HG02870 (cell line): ENCODE measurements at regions not wholly inside any gene's neighbourhood (a gene's known extent, or its start where the extent isn't known, plus 50 kb on each side); places are given as distances from the start of the nearest gene placed in this dataset.

Experiments
- ATAC-seq: cut with Tn5 transposase; IDR thresholded peaks from one replicate; pipeline ENCODE4 v1.9.1; 2021; ENCODE audit warnings: mild to moderate bottlenecking, moderate library complexity; ENCODE audit not compliant: unreplicated experiment

DNA sequence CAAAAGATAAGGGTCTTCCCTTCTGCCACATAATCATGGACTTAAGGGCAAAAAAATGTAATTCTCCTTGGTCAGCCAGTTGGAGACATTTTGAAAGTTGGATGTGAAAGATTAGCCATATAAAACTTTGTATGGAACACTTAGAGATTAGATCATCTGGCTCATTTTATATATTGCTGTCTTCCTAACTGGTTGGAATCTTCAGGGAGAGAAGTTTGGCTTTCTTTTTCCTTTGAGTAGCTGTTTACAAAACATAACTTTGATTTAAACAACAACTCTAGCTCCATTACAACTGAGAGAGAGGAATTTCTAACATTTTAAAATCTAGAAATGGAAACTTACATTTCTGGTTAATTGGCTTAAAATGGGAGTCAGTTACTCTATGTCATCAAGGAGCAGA, 132.7 kb downstream of the RDH14 start:
- no peak for ATAC-seq

DNA sequence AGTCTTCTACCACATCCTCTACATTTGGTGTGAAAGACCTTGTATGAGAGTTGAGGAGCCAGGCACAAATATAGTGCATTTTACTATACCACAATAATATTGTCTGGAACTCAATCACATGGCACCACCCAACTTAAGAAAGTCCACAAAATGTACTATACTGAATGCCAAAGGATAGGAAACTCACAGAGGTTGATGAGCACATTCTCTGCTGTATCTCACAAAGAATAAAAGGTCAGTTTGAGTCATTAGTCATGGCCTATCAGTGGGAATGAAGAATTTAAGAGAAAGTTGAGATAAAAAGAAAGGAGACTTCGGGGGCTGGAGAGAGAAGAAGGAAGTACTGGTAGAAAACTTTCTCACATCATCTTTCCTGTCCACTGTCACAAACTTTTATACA, 134.3 kb downstream of the RDH14 start:
- ATAC-seq = no peak

DNA sequence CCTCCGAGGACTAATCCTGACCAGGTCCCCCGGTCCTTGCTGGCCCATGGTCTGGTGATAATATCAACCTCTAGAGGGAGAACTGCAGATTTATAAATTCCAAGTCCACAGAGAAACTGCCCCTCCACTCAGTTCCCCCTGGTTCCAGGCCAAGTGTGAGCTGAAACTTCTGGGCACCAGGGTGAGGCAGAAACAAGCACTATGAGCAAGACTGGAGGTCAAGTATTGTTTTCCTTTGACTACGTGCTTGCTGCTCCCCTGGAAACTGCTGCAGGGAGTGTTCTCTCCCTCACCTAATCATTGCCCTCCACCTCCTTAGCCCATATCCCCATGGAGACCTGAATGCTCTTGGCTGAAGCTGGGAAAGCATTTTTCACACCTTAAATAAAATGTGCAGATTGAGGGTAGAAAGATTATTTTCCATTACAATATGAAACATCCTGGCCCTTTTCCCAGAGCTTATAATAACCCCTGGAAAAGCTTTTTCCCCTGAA, 135.2 kb downstream of the RDH14 start:
- no peak for ATAC-seq

DNA sequence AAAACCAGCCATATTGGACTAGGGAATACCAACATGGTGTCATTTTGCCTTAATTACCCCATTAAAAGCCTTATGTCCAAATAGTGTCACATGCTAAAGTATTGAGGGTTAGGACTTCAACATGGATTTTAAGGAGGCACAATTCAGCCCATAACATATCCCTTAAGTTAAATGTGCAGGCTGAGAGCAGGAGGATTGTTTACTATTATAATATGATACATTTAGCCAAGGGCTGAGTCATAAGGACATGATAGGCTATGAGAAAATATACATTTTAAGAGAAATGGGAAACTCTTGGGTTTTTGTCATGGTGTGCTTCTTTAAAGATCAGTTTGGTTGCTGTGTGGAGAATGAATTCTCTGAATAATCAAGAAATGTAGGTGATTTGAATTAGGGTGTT, 136.8 kb downstream of the RDH14 start:
- ATAC-seq = no peak

DNA sequence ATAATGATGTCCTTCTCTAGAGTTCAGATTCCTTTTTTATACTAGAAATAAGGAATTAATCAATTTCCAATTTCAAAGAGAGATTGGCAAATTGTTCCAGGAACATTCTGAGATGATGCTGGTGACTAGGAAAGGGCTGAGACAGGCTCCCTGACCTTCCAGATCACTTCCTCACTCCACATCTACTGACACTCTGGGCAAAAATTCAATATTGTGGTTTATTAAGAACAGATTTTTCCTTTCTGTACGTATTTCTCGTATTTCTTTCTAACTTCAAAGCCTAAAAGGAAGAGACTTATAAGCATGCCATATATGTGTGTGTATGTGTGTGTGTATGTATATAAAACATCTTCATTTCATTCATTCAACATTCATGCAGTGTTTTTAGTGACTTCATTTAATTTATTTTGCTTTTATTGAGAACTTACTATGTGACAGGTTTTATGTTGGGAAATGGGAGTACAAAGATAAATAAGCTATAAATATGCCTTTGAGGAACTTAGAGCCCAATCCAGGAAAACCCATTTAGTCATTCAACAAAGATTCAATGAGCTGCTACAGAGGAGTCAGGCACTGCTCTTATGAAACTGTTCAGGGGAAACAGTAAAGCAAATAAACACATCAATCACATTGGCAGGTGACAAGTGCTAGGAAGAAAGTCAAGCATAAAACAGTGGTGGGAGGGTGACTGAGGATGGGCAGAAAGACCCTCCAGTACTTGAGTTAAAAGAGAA, 137.9 kb downstream of the RDH14 start:
- ATAC-seq = no peak

DNA sequence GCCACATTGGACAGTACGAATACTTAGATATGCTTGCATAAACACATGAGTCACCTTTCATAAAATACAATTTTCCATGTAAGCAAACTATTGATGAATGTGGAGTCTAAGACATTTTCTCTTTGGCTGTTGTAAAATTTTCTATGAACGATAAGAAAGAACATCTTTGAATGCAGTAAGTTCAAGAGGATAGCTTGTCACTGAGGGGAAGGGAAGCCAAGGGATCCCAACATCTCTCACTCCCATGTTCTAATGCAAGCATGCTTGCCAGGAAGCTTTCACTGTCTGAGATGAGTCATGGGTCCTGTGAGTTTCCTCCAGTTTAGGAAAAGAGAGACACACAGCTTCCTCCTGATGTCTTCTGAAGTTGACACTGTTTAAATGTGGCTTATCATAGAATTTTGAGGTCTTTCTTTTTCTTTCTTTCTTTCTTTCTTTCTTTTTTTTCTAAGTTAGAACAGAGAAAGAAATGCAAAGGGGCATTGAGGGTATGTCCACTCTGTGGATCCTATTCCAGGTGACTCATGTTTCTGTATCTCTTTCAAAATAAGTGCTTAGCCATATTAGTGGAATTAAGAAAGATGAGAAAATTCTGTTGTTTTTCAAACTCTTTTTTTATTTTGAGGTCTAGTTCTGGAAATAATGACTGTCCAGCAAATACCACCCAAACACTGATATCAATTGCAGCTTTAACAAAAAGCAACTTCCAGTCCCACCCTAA, 146.6 kb downstream of the RDH14 start:
- ATAC-seq = no peak

DNA sequence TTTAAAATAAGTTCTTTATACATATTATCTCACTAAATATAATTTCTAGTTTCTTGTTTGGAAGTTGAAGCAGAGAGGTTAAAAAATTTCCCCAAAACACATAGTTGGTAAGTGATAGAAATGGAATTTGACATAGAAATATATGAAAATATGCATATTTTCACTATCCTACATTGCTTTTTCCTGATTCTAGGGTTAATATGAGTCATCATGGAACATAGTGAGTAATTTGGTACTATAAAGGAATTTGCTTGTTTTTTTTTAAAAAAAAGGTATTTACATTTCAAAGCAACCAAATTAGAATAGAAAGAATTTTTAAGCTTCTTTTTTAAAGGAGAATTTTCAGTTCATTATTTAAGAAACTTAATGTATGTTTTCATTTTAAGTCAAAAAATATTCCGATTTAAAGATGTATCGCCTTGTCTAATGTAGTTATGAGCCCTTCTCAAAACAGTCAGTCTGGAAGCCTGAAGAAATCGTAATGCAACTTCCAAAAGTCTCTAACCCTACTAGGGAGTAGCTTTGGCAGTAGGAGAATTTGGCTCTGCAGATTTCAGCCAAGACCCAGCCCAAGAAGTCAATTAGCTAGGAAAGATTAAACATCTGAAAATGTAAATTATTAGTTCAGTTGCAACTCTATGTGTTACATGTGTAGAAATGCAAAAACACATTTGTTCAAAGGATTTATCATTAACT, 147.3 kb downstream of the RDH14 start:
- no peak for ATAC-seq

DNA sequence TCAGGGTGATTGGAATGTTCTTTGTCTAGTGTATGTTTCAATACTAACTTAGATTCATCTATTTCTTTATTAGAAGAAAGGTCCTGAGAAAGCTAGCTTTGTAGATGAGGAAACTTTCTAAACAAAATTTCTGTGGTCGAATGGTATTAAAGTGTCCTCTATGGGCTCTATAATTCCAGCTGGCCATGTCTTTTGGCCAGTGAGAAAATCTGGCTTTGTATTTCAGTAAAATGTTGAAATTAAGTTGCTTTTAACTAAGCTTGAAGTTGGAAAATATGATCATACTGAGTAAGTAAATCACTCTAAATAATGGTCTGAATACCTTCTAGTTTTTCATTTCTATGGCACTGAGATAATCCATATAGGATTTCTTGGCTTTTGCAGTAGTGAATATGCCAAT, 148.8 kb downstream of the RDH14 start:
- no peak for ATAC-seq

DNA sequence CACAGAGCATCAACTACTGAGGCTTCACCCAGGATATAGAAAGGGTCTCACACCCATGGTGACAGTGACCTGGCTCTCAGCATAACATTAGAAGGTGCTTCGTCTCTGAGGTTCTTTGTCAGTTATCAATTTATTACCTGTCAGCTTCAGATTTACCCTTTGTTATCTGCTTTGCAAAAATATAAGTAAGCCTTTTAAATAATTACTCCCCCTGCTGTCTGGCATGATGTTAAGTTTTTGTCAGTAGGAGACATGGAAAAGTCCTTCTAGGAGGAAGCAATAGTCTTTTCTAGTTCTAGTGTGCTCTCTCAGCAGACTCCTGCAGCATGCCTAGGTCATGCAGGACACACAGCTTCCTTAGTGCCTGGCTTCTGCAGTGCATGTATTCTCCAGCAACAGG, 149.9 kb downstream of the RDH14 start:
- no peak for ATAC-seq

DNA sequence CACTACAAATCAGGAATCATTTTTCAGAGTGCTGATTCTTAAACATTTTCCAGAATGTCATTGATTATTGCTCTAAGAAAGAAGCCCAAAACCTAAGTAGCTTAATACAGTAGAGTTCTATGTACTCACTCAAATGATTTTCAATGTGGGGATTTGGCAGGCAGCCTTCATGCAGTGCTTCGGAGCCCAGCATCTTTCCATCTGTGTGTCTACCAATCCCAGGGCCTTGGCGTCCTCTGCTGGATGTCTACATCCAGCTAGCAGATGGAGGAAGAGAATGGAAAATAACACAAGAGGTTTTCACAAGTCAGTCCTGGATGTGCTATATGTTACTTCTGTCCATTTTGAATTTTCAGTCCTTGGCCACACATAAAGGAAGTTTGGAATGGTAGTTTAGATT, 151.8 kb downstream of the RDH14 start:
- ATAC-seq = no peak

DNA sequence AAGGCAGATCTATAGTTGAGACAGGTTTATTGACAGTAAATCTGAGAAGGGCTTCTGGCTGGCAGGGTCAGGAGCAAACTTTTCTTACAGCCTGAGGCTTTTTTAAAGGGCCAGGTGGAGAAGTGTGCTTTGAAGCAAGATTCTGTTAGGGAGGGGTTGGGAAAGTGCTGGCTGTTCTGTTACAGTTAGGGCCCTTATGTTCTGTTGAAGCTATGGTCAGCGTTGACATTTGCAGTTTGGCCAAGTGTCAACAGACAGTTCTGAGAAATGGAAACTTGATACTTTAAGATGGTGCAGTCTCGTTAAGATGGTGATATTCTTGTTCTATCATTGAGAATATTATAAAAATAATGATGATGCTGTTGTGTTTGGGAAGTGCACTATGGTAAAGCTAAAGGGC, 154.2 kb downstream of the RDH14 start:
- no peak for ATAC-seq

DNA sequence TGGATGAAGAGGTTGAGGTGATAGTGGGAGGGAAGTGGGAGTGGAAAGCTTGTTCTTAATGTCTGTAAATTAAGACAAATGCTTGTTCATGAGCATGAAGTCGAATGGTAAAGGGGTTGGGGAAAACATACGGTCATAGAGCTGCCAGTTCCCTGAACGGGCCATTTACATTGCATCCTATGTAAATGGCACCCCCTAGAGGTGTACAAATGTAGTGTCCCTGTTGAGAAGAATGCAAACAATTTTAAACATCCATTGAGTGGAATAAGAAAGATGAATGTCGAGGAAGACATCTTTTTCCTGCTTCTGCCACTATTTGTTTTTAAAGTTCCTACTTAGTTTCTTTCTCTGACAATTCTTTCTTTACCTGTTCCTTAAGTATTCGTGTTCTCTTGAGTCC, 155.7 kb downstream of the RDH14 start:
- no peak for ATAC-seq

DNA sequence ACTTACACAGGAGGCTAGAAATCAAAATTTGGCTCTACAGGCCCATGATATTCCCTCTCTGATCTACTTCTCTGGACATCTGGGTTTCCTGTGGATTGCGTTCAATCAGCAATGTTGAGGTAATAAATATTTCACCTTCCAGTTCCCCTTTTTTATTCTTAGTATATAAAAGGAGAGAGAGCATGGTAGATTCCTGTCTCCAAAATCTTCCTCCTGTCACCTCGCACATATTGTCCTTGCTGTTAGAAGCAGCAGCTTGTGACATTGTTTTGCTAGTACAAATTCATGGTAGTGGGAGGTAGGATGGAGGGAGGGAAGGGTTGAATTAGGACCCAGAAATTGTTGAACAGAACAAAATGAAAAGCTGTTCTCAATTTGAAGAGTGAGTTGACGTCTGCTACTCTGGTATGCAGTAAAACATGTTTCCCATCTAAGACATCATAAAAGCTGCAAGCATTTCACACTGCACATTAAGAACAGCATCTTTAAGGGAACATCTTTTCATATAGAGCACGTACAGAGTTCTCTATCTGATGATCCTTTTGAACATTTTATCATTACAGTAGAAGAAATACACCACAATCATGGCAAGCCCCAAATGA, 156.4 kb downstream of the RDH14 start:
- no peak for ATAC-seq

DNA sequence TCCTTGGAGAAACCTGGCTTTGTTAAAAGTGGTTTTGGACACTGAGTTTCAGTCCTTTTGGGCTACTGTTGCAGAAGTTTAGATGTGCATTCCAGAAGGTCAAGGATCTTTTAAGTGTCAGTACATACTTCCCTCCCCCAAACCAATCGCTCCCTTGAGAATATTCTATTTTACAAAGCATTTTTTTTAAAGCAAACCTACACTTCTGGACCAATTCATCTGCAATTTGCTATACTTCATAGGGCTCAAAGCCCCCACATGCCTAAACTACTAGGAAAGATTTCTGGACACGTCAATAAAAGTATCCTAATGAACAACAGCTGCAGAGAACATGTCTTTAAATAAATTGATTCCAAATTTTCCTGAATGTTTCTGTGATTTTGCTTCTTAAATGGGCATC, 157.6 kb downstream of the RDH14 start:
- no peak for ATAC-seq

DNA sequence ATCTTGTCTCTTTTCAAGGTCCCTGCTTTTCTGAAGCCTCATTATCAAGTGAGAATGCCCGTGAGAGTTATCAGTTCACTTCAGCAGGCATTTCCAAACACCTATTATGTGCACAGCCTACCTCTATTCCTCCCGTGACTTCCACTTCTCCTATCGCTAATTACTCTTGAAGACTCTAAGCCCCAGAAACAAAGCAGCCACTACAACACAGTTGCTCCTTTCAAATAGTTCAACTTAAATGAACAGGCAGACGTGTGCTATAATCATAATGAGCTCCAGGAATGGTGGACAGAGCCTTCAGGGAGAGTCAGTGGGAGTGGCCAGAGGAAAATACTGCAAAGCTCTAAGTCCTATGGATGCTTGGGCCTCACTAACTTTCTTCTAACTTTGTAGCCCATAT, 159.0 kb downstream of the RDH14 start:
- ATAC-seq = no peak

DNA sequence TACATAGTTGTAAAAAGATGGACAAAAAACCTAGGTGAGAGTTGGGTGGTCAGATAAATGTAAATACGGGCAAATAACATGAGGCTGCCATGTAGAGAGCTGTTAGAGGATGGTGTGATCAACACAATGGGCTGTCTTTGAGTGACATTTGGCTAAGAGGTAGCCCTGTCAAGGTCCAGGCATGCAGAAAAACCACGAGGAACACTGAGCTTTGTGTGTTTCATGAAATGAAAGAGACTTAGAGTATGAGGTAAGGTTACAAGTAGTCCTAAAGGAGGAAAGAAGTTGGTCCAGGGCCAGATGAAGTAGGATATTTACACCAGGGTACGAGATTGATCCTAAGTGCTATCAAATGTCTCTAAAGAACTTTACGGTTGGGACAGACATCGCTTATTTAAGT, 160.9 kb downstream of the RDH14 start:
- no peak for ATAC-seq

DNA sequence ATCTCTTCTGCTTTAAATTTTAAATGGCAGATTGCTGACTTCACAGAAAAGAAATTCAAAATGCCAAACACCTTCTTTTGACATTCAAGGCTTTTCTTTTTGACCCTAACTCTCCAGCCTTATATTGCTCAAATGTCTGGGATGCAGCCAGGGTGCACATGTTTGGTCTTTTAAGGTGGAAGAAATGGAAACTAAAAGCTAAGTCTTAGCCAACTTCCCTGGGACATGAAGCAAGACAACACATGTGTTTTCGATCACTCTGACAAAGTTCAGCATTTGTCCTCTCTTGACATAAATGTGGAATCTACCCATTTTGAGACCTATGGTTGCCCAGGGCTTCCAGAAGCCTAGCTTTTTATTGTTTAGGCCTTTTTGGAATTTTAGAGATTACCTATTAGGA, 161.6 kb downstream of the RDH14 start:
- no peak for ATAC-seq

DNA sequence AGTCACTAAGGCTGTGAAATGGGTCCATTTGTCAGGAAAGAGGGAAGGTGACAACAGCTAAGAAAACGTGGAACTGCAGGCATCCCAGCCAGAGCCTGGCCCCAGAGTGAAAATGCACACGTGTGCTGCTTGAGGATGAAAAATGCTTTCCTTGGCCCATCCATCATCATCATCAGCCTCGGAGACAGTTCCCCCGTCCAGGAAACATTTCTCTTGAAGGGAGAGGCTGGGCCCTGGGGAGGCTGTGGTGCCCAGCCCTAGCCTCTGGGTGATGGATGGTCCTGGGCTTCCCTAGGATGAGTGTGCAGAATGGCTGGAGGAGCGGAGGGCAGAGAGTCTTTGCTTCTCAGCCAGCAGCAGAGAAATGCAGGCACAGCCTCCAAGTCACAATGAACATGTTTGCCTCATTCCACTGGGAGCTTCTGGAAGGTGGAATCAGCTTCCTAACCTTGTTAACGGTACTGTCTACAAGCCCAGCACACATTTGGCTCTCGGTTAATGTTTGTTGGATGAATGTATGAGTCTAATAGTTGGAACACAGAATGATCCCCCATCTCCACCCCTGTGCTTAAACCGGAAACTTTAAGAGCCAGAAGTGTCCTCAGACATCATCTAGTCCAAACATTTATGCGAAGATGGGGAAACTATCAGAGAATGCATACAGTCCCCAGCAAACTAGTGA, 164.0 kb downstream of the RDH14 start:
- no peak for ATAC-seq

DNA sequence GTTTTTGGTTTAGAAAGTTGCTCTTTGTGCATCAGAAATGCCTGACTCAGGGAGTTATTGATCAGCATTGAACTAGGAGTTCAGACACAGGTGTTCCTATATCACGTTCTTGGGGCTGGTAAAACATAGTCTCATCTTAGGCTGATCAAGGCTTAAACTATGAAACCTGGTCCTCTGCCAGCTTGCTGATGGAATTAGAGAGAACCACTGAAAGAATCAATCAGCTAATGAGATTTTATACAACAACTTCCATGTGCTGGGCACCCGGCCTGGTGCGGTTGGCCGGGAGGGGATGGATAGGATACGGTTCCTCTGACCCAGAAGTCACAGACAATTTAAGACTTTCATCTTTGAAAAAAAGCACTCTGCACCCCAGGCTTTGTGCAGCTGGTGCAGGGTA, 164.9 kb downstream of the RDH14 start:
- ATAC-seq = no peak

DNA sequence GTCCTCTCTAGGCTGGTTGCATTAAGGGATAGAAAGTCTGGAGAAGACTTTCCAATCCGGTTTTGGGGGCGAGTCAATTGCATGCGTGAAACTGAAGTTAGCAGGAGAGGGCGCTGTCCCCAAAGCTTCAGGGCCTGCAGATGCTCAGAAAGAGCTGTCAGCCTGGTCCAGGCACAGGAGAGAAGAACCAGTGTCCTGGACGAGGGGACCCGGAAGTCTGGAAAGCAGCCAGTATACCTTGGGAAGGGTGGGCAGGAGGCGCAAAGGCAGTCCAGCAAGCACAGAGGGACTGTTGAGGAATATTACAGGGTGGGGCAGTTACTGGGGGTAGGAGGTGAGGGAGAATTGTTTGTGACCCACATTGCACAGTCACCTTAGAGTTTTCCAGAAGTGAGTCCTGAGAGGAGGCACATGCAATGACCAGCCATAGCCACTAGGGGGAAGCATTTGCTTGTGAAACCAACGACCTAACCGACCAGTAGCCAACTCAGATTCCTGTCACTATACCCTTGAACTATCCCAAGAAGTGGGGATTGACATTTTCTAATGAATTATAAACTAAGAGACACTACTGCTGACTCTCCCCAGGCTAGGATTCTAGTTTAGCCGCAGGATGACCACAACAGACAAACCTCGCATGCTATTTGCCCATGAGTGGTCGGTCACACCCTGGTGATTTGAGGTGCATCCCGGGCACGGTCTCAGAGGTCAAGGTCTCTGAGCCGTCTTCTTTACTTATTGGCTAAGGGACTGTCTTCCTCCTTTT, 172.8 kb downstream of the RDH14 start:
- peak; percentile 89 for ATAC-seq
